Upper lobe of right lung (tissue), 1 donor: ENCODE measurements at regions not wholly inside any gene's neighbourhood (a gene's known extent, or its start where the extent isn't known, plus 50 kb on each side); places are given as distances from the start of the nearest gene placed in this dataset.
"Not testable (repeated sequence)": the region's sequence is repeated elsewhere in the genome, so short reads cannot be mapped to it uniquely, and the experiment has no call there.

Experiments used
- ATAC-seq: fragments of 200-7000 bp; cut with Tn5 transposase; one replicate; pipeline ENCODE4 v1.9.1; 2020; ENCODE audit warnings: mild to moderate bottlenecking, moderate library complexity
- DNase-seq: peaks from one replicate; pipeline ENCODE4 v3.0.0-alpha.2; 2020
- H3K27ac ChIP-seq: fragments of 200-600 bp; one replicate; pipeline ENCODE4 v1.8.0; 2022
- H3K27me3 ChIP-seq: fragments of 200-600 bp; one replicate; pipeline ENCODE4 v1.8.0; 2022; ENCODE audit warnings: mild to moderate bottlenecking
- H3K36me3 ChIP-seq: fragments of 200-600 bp; one replicate; pipeline ENCODE4 v1.8.0; 2022
- H3K4me1 ChIP-seq: fragments of 200-600 bp; one replicate; pipeline ENCODE4 v1.8.0; 2022
- H3K4me3 ChIP-seq: fragments of 200-600 bp; one replicate; pipeline ENCODE4 v1.8.0; 2022; ENCODE audit warnings: mild to moderate bottlenecking
- H3K9me3 ChIP-seq: fragments of 200-600 bp; one replicate; pipeline ENCODE4 v1.8.0; 2022
- CTCF ChIP-seq: fragments of 200-600 bp; IDR thresholded peaks from one replicate; pipeline ENCODE4 v1.8.0; 2022; ENCODE audit warnings: antibody characterized with exemption
- intact Hi-C: fragments of 100-400 bp; cut with DNase I; formaldehyde crosslinking; loops from one replicate; pipeline ENCODE4 v1.11.0; 2022
- donor health status: DM: no; HTN: yes; CAD: no; lungs with severe emphysema.

GRCh38 chr1:221274373-221274772 lies 395.1 kb downstream of the HLX start:
- Histone ChIP-seq H3K27ac (no peak overlapping the region), H3K4me1 (no peaks in the 10 kb centered on the region), H3K9me3 (no peaks in the 10 kb centered on the region), H3K27me3 (no peaks in the 10 kb centered on the region), H3K4me3 (no peak overlapping the region), H3K36me3 (no peaks in the 10 kb centered on the region)
- no peak for ATAC-seq
- intact Hi-C loops: no loop called here
- no peak for TF ChIP-seq CTCF
- DNase-seq: no peak

- intact Hi-C loops: no loop called here
- Histone ChIP-seq H3K27ac (no peak overlapping the region), H3K4me1 (no peaks in the 10 kb centered on the region), H3K27me3 (no peaks in the 10 kb centered on the region), H3K36me3 (no peaks in the 10 kb centered on the region), H3K9me3 (no peaks in the 10 kb centered on the region), H3K4me3 (no peak overlapping the region)
- no peak for TF ChIP-seq CTCF
- no peak for ATAC-seq
- no peak for DNase-seq
Observed at GRCh38 chr1:221276896-221277409, 397.7 kb downstream of the HLX start.

GRCh38 chr1:221279146-221279545 lies 399.9 kb downstream of the HLX start:
- Histone ChIP-seq H3K9me3 (no peaks in the 10 kb centered on the region), H3K27ac (no peak overlapping the region), H3K36me3 (no peaks in the 10 kb centered on the region), H3K4me3 (no peak overlapping the region), H3K4me1 (peaks cover 6% of the 10 kb centered on the region), H3K27me3 (no peaks in the 10 kb centered on the region)
- DNase-seq (no peak), ATAC-seq (no peak)
- intact Hi-C loops: no loop called here
- no peak for TF ChIP-seq CTCF

- Histone ChIP-seq H3K27me3 (no peaks in the 10 kb centered on the region), H3K4me3 (no peak overlapping the region), H3K36me3 (no peaks in the 10 kb centered on the region), H3K27ac (no peak overlapping the region), H3K9me3 (no peaks in the 10 kb centered on the region), H3K4me1 (peaks cover 7% of the 10 kb centered on the region)
- intact Hi-C loops: no loop called here
- DNase-seq: no peak
- TF ChIP-seq CTCF: no peak
- ATAC-seq: no peak
Observed at GRCh38 chr1:221283532-221283931, 404.3 kb downstream of the HLX start.

GRCh38 chr1:221284028-221284427 lies 404.8 kb downstream of the HLX start:
- Histone ChIP-seq H3K4me3 (no peak overlapping the region), H3K27me3 (no peaks in the 10 kb centered on the region), H3K27ac (no peak overlapping the region), H3K9me3 (no peaks in the 10 kb centered on the region), H3K4me1 (peaks cover 7% of the 10 kb centered on the region), H3K36me3 (no peaks in the 10 kb centered on the region)
- ATAC-seq (no peak), DNase-seq (no peak)
- intact Hi-C loops: no loop called here
- no peak for TF ChIP-seq CTCF

- DNase-seq, H3K4me3 ChIP-seq, intact Hi-C loops, H3K9me3 ChIP-seq, ATAC-seq, H3K27me3 ChIP-seq, H3K4me1 ChIP-seq, H3K36me3 ChIP-seq, H3K27ac ChIP-seq: not testable (repeated sequence)
Observed at GRCh38 chr1:221284991-221285390, 405.7 kb downstream of the HLX start.

GRCh38 chr1:221285458-221286210 lies 406.4 kb downstream of the HLX start:
- intact Hi-C loops, DNase-seq, ATAC-seq, H3K36me3 ChIP-seq, H3K4me3 ChIP-seq, H3K4me1 ChIP-seq, H3K27ac ChIP-seq, H3K9me3 ChIP-seq, H3K27me3 ChIP-seq: not testable (repeated sequence)
